DMS53 (cell line): ENCODE measurements at regions not wholly inside any gene's neighbourhood (a gene's known extent, or its start where the extent isn't known, plus 50 kb on each side); places are given as distances from the start of the nearest gene placed in this dataset.

Experiments
- DNase-seq: peaks from one replicate; lab custom pipeline; 2025; lab: John Stamatoyannopoulos, UW

GRCh38 chr3:76010252-76010651, 224.9 kb upstream of the ZNF717 start:
- no peak for DNase-seq

GRCh38 chr3:76011121-76011520, 225.8 kb upstream of the ZNF717 start:
- no peak for DNase-seq

- no peak for DNase-seq
Measured at GRCh38 chr3:76015496-76015895, 230.1 kb upstream of the ZNF717 start.

GRCh38 chr3:76016111-76016510, 230.8 kb upstream of the ZNF717 start:
- DNase-seq = no peak

- DNase-seq = no peak
Measured at GRCh38 chr3:76016769-76017439, 231.6 kb upstream of the ZNF717 start.

GRCh38 chr3:76021376-76021775, 236.0 kb upstream of the ZNF717 start:
- DNase-seq = peak; percentile 35

- DNase-seq = peak; percentile 37
Measured at GRCh38 chr3:76024640-76025039, 239.3 kb upstream of the ZNF717 start.

- no peak for DNase-seq
Measured at GRCh38 chr3:76025561-76025960, 240.2 kb upstream of the ZNF717 start.

GRCh38 chr3:76026379-76026778, 241.0 kb upstream of the ZNF717 start:
- DNase-seq = no peak

GRCh38 chr3:76028774-76029173, 243.4 kb upstream of the ZNF717 start:
- DNase-seq = no peak

- DNase-seq = no peak
Measured at GRCh38 chr3:76034649-76035048, 249.3 kb upstream of the ZNF717 start.

- no peak for DNase-seq
Measured at GRCh38 chr3:76035117-76035516, 249.8 kb upstream of the ZNF717 start.

GRCh38 chr3:76038949-76039348, 253.6 kb upstream of the ZNF717 start:
- DNase-seq = no peak

GRCh38 chr3:76039431-76039830, 254.1 kb upstream of the ZNF717 start:
- DNase-seq = no peak

- no peak for DNase-seq
Measured at GRCh38 chr3:76040946-76041345, 255.6 kb upstream of the ZNF717 start.

- no peak for DNase-seq
Measured at GRCh38 chr3:76043746-76044145, 258.4 kb upstream of the ZNF717 start.

- DNase-seq = peak; percentile 40
Measured at GRCh38 chr3:76044601-76045600, 259.6 kb upstream of the ZNF717 start.

- no peak for DNase-seq
Measured at GRCh38 chr3:76047368-76047767, 262.0 kb upstream of the ZNF717 start.

- no peak for DNase-seq
Measured at GRCh38 chr3:76049776-76050175, 264.4 kb upstream of the ZNF717 start.

- DNase-seq = no peak
Measured at GRCh38 chr3:76051145-76051544, 265.8 kb upstream of the ZNF717 start.

GRCh38 chr3:76054404-76054803, 269.1 kb upstream of the ZNF717 start:
- no peak for DNase-seq

GRCh38 chr3:76061654-76062053, 276.3 kb upstream of the ZNF717 start:
- DNase-seq = no peak

- DNase-seq = peak; percentile 13
Measured at GRCh38 chr3:76063019-76063418, 277.7 kb upstream of the ZNF717 start.
